ENCODE measurements at regions not wholly inside any gene's neighbourhood (a gene's known extent, or its start where the extent isn't known, plus 50 kb on each side); places are given as distances from the start of the nearest gene placed in this dataset.

GRCh38 chr6:99064834-99065233 lies 117.1 kb upstream of the FBXL4 start:
- ChIA-PET POLR2A (ENCODE audit: unreplicated experiment) (no interaction called here), CTCF (no interaction called here)
- TF ChIP-seq CTCF (conservative IDR thresholded peaks at IDR 0.05): no peak
- no peak for TF ChIP-seq EZH2 (IDR thresholded peaks at IDR 0.05; ENCODE audit: low read depth)
- Histone ChIP-seq H3K27ac (no peak overlapping the region), H3K36me3 (ENCODE audit: low read depth) (no peaks in the 10 kb centered on the region), H3K4me3 (no peak overlapping the region), H3K4me2 (no peak overlapping the region), H3K4me1 (replicated peaks; ENCODE audit: insufficient read depth) (no peaks in the 10 kb centered on the region), H2AFZ (no peak overlapping the region), H3K9me2 (ENCODE audit: insufficient read depth) (no peaks in the 10 kb centered on the region), H3F3A (ENCODE audit: insufficient read depth, low read depth) (no peaks in the 10 kb centered on the region), H3K27me3 (ENCODE audit: insufficient read depth, low read depth) (peaks cover 7% of the 10 kb centered on the region), H3K79me2 (ENCODE audit: low read depth) (no peaks in the 10 kb centered on the region), H3K9me3 (ENCODE audit: insufficient read depth, low read depth) (no peaks in the 10 kb centered on the region), H4K20me1 (ENCODE audit: insufficient read depth) (no peaks in the 10 kb centered on the region)
- no TSS peak for BruUV-seq (replicated peaks)
- intact Hi-C loops (cut with micrococcal nuclease; ENCODE audit: unreplicated experiment): no loop called here
- no peak for DNase-seq

- Histone ChIP-seq H3K27ac (no peak overlapping the region), H3K79me2 (ENCODE audit: low read depth) (no peaks in the 10 kb centered on the region), H2AFZ (no peak overlapping the region; the same call in 1 of the 2 replicates), H3F3A (ENCODE audit: insufficient read depth, low read depth) (no peaks in the 10 kb centered on the region), H4K20me1 (ENCODE audit: insufficient read depth) (no peaks in the 10 kb centered on the region), H3K27me3 (ENCODE audit: insufficient read depth, low read depth) (no peaks in the 10 kb centered on the region), H3K9me3 (ENCODE audit: insufficient read depth, low read depth) (no peaks in the 10 kb centered on the region), H3K4me1 (replicated peaks; ENCODE audit: insufficient read depth) (no peaks in the 10 kb centered on the region), H3K36me3 (ENCODE audit: low read depth) (no peaks in the 10 kb centered on the region), H3K9me2 (ENCODE audit: insufficient read depth) (no peaks in the 10 kb centered on the region), H3K4me3 (no peak overlapping the region), H3K4me2 (no peak overlapping the region)
- intact Hi-C loops (cut with micrococcal nuclease; ENCODE audit: unreplicated experiment): no loop called here
- ChIA-PET POLR2A (ENCODE audit: unreplicated experiment) (no interaction called here), CTCF (no interaction called here)
- DNase-seq: no peak
- TF ChIP-seq EZH2 (IDR thresholded peaks at IDR 0.05; ENCODE audit: low read depth) (no peak), CTCF (conservative IDR thresholded peaks at IDR 0.05) (no peak)
- BruUV-seq (replicated peaks): no TSS peak
Measured at GRCh38 chr6:99036672-99037071, 88.9 kb upstream of the FBXL4 start.

- no TSS peak for BruUV-seq (replicated peaks)
- ChIA-PET CTCF (no interaction called here), POLR2A (ENCODE audit: unreplicated experiment) (no interaction called here)
- no peaks in the 10 kb centered on the region for H3K4me1 ChIP-seq (replicated peaks; ENCODE audit: insufficient read depth)
- no peak overlapping the region for H3K4me2 ChIP-seq
- H3F3A ChIP-seq (ENCODE audit: insufficient read depth, low read depth): no peaks in the 10 kb centered on the region
- H4K20me1 ChIP-seq (ENCODE audit: insufficient read depth): no peaks in the 10 kb centered on the region
- H3K9me2 ChIP-seq (ENCODE audit: insufficient read depth): no peaks in the 10 kb centered on the region
- DNase-seq: no peak
- no peak overlapping the region for H2AFZ ChIP-seq
- TF ChIP-seq EZH2 (IDR thresholded peaks at IDR 0.05; ENCODE audit: low read depth) (no peak), CTCF (conservative IDR thresholded peaks at IDR 0.05) (no peak)
- no peaks in the 10 kb centered on the region for H3K27me3 ChIP-seq (ENCODE audit: insufficient read depth, low read depth)
- no peaks in the 10 kb centered on the region for H3K79me2 ChIP-seq (ENCODE audit: low read depth)
- H3K27ac ChIP-seq: no peak overlapping the region
- no peaks in the 10 kb centered on the region for H3K9me3 ChIP-seq (ENCODE audit: insufficient read depth, low read depth)
- H3K36me3 ChIP-seq (ENCODE audit: low read depth): no peaks in the 10 kb centered on the region
- no peak overlapping the region for H3K4me3 ChIP-seq
- intact Hi-C loops (cut with micrococcal nuclease; ENCODE audit: unreplicated experiment): no loop called here
Measured at GRCh38 chr6:99032396-99032795, 84.7 kb upstream of the FBXL4 start.

Data from PC-9 (cell line).